Activated T-cell treated with anti-CD3 and anti-CD28 coated beads, Interleukin-2, amount 50 U/mL, for 24 hours (primary cell): ENCODE measurements at regions not wholly inside any gene's neighbourhood (a gene's known extent, or its start where the extent isn't known, plus 50 kb on each side); places are given as distances from the start of the nearest gene placed in this dataset.

Experiments
- DNase-seq: peaks from one replicate; pipeline ENCODE4 v3.0.0-alpha.2; 2020
- H3K27ac Mint-ChIP-seq: 2 replicates; pipeline ENCODE4 v1.8.0; 2020; ENCODE audit warnings: mild to moderate bottlenecking, mixed read lengths
- H3K27me3 Mint-ChIP-seq: 2 replicates; pipeline ENCODE4 v1.8.0; 2020; ENCODE audit warnings: mixed read lengths
- H3K36me3 Mint-ChIP-seq: 2 replicates; pipeline ENCODE4 v1.8.0; 2020; ENCODE audit warnings: low read depth, mixed read lengths
- H3K4me1 Mint-ChIP-seq: 2 replicates; pipeline ENCODE4 v1.8.0; 2020; ENCODE audit warnings: low read depth, mixed read lengths
- H3K4me3 Mint-ChIP-seq: 2 replicates; pipeline ENCODE4 v1.8.0; 2020; ENCODE audit warnings: mild to moderate bottlenecking, moderate library complexity, mixed read lengths
- H3K9me3 Mint-ChIP-seq: 2 replicates; pipeline ENCODE4 v1.8.0; 2020; ENCODE audit warnings: mixed read lengths

GRCh38 chr5:159385536-159385935, 55.2 kb upstream of the IL12B start:
- DNase-seq: no peak
- H3K27me3 Mint-ChIP-seq: no peaks in the 10 kb centered on the region
- H3K4me3 Mint-ChIP-seq: no peak overlapping the region
- peaks cover 8% of the 10 kb centered on the region for H3K36me3 Mint-ChIP-seq
- peaks cover 66% of the 10 kb centered on the region for H3K9me3 Mint-ChIP-seq
- no peak overlapping the region for H3K27ac Mint-ChIP-seq
- H3K4me1 Mint-ChIP-seq: no peaks in the 10 kb centered on the region

- Mint-ChIP-seq H3K4me1 (no peaks in the 10 kb centered on the region), H3K27ac (no peak overlapping the region), H3K36me3 (peaks cover 8% of the 10 kb centered on the region), H3K9me3 (peaks cover 68% of the 10 kb centered on the region), H3K27me3 (no peaks in the 10 kb centered on the region), H3K4me3 (no peak overlapping the region)
- DNase-seq: no peak
These were observed 55.9 kb upstream of the IL12B start for GRCh38 chr5:159386028-159386711.

- no peak overlapping the region for H3K27ac Mint-ChIP-seq
- H3K4me3 Mint-ChIP-seq: no peak overlapping the region
- H3K27me3 Mint-ChIP-seq: peaks cover 4% of the 10 kb centered on the region
- H3K36me3 Mint-ChIP-seq: no peaks in the 10 kb centered on the region
- no peak for DNase-seq
- H3K4me1 Mint-ChIP-seq: no peaks in the 10 kb centered on the region
- H3K9me3 Mint-ChIP-seq: peaks cover 18% of the 10 kb centered on the region
These were observed 62.6 kb upstream of the IL12B start for GRCh38 chr5:159392871-159393270.

GRCh38 chr5:159393854-159394274, 63.6 kb upstream of the IL12B start:
- no peaks in the 10 kb centered on the region for H3K4me1 Mint-ChIP-seq
- no peak overlapping the region for H3K4me3 Mint-ChIP-seq
- no peak for DNase-seq
- H3K36me3 Mint-ChIP-seq: no peaks in the 10 kb centered on the region
- H3K9me3 Mint-ChIP-seq: peaks cover 12% of the 10 kb centered on the region
- H3K27ac Mint-ChIP-seq: no peak overlapping the region
- H3K27me3 Mint-ChIP-seq: peaks cover 4% of the 10 kb centered on the region

- no peaks in the 10 kb centered on the region for H3K36me3 Mint-ChIP-seq
- H3K4me3 Mint-ChIP-seq: no peak overlapping the region
- H3K4me1 Mint-ChIP-seq: no peaks in the 10 kb centered on the region
- H3K27ac Mint-ChIP-seq: no peak overlapping the region
- no peak for DNase-seq
- peaks cover 4% of the 10 kb centered on the region for H3K27me3 Mint-ChIP-seq
- peaks cover 5% of the 10 kb centered on the region for H3K9me3 Mint-ChIP-seq
These were observed 64.9 kb upstream of the IL12B start for GRCh38 chr5:159395202-159395601.

- peaks cover 7% of the 10 kb centered on the region for H3K27me3 Mint-ChIP-seq
- no peaks in the 10 kb centered on the region for H3K36me3 Mint-ChIP-seq
- no peak overlapping the region for H3K4me3 Mint-ChIP-seq
- H3K9me3 Mint-ChIP-seq: no peaks in the 10 kb centered on the region
- no peak for DNase-seq
- H3K4me1 Mint-ChIP-seq: no peaks in the 10 kb centered on the region
- H3K27ac Mint-ChIP-seq: no peak overlapping the region
These were observed 68.6 kb upstream of the IL12B start for GRCh38 chr5:159398936-159399335.

GRCh38 chr5:159400476-159400875, 70.2 kb upstream of the IL12B start:
- H3K27ac Mint-ChIP-seq: no peak overlapping the region
- no peaks in the 10 kb centered on the region for H3K4me1 Mint-ChIP-seq
- H3K27me3 Mint-ChIP-seq: peaks cover 22% of the 10 kb centered on the region
- H3K9me3 Mint-ChIP-seq: no peaks in the 10 kb centered on the region
- no peak overlapping the region for H3K4me3 Mint-ChIP-seq
- no peak for DNase-seq
- H3K36me3 Mint-ChIP-seq: no peaks in the 10 kb centered on the region

- Mint-ChIP-seq H3K27me3 (peaks cover 28% of the 10 kb centered on the region), H3K36me3 (no peaks in the 10 kb centered on the region), H3K9me3 (no peaks in the 10 kb centered on the region), H3K4me1 (no peaks in the 10 kb centered on the region), H3K27ac (no peak overlapping the region), H3K4me3 (no peak overlapping the region)
- no peak for DNase-seq
These were observed 72.0 kb upstream of the IL12B start for GRCh38 chr5:159402311-159402710.

- Mint-ChIP-seq H3K36me3 (no peaks in the 10 kb centered on the region), H3K27ac (no peak overlapping the region), H3K27me3 (peaks cover 31% of the 10 kb centered on the region), H3K4me1 (no peaks in the 10 kb centered on the region), H3K4me3 (no peak overlapping the region), H3K9me3 (no peaks in the 10 kb centered on the region)
- DNase-seq: no peak
These were observed 72.6 kb upstream of the IL12B start for GRCh38 chr5:159402856-159403255.

GRCh38 chr5:159403906-159404681, 73.8 kb upstream of the IL12B start:
- H3K4me3 Mint-ChIP-seq: no peak overlapping the region
- H3K4me1 Mint-ChIP-seq: peaks cover 8% of the 10 kb centered on the region
- H3K9me3 Mint-ChIP-seq: no peaks in the 10 kb centered on the region

GRCh38 chr5:159405611-159406031, 75.3 kb upstream of the IL12B start:
- H3K27me3 Mint-ChIP-seq: peaks cover 31% of the 10 kb centered on the region
- no peaks in the 10 kb centered on the region for H3K36me3 Mint-ChIP-seq
- no peak overlapping the region for H3K27ac Mint-ChIP-seq
- H3K4me1 Mint-ChIP-seq: peaks cover 23% of the 10 kb centered on the region
- H3K9me3 Mint-ChIP-seq: no peaks in the 10 kb centered on the region
- no peak for DNase-seq
- H3K4me3 Mint-ChIP-seq: no peak overlapping the region

More at GRCh38 chr5:159403906-159404681, 73.8 kb upstream of the IL12B start:
- no peak for DNase-seq
- Mint-ChIP-seq H3K27me3 (peaks cover 31% of the 10 kb centered on the region), H3K27ac (no peak overlapping the region), H3K36me3 (no peaks in the 10 kb centered on the region)

GRCh38 chr5:159406571-159406970, 76.3 kb upstream of the IL12B start:
- Mint-ChIP-seq H3K4me1 (peaks cover 32% of the 10 kb centered on the region), H3K27ac (no peak overlapping the region), H3K36me3 (no peaks in the 10 kb centered on the region), H3K27me3 (peaks cover 31% of the 10 kb centered on the region), H3K9me3 (no peaks in the 10 kb centered on the region), H3K4me3 (no peak overlapping the region)
- DNase-seq: no peak

GRCh38 chr5:159409801-159410200, 79.5 kb upstream of the IL12B start:
- Mint-ChIP-seq H3K4me1 (peaks cover 57% of the 10 kb centered on the region), H3K9me3 (no peaks in the 10 kb centered on the region), H3K27ac (peak overlapping the region; percentile 29), H3K27me3 (peaks cover 16% of the 10 kb centered on the region), H3K36me3 (no peaks in the 10 kb centered on the region), H3K4me3 (no peak overlapping the region)
- no peak for DNase-seq

- H3K4me3 Mint-ChIP-seq: no peak overlapping the region
- peaks cover 57% of the 10 kb centered on the region for H3K4me1 Mint-ChIP-seq
- no peak overlapping the region for H3K27ac Mint-ChIP-seq
- no peaks in the 10 kb centered on the region for H3K9me3 Mint-ChIP-seq
- DNase-seq: no peak
- H3K36me3 Mint-ChIP-seq: no peaks in the 10 kb centered on the region
- H3K27me3 Mint-ChIP-seq: peaks cover 9% of the 10 kb centered on the region
These were observed 80.2 kb upstream of the IL12B start for GRCh38 chr5:159410480-159410879.

GRCh38 chr5:159411115-159411514, 80.8 kb upstream of the IL12B start:
- Mint-ChIP-seq H3K4me3 (no peak overlapping the region), H3K27me3 (peaks cover 7% of the 10 kb centered on the region), H3K9me3 (no peaks in the 10 kb centered on the region), H3K27ac (no peak overlapping the region), H3K4me1 (peaks cover 57% of the 10 kb centered on the region), H3K36me3 (no peaks in the 10 kb centered on the region)
- DNase-seq: no peak
